SJSA1 (cell line): ENCODE measurements at regions not wholly inside any gene's neighbourhood (a gene's known extent, or its start where the extent isn't known, plus 50 kb on each side); places are given as distances from the start of the nearest gene placed in this dataset.

Source experiments
- DNase-seq, 2 experiments: peaks; one replicate each; pipeline ENCODE4 v3.0.0-alpha.2; 2015 to 2020; ENCODE audit warnings: low spot score in 2 of 2, low read depth in 1 of 2
- H3K27ac ChIP-seq: fragments of 250-450 bp; sonication (Bioruptor Pico); 2 replicates; pipeline ENCODE4 v1.5.1; 2020; ENCODE audit warnings: mild to moderate bottlenecking, moderate library complexity
- H3K27me3 ChIP-seq: fragments of 250-450 bp; sonication (Bioruptor Pico); replicated peaks from 2 replicates; pipeline ENCODE4 v1.5.1; 2020; ENCODE audit warnings: mild to moderate bottlenecking, moderate library complexity
- H3K36me3 ChIP-seq: fragments of 250-450 bp; sonication (Bioruptor Pico); 2 replicates; pipeline ENCODE4 v1.5.1; 2020; ENCODE audit warnings: mild to moderate bottlenecking
- H3K4me1 ChIP-seq: fragments of 250-450 bp; sonication (Bioruptor Pico); replicated peaks from 2 replicates; pipeline ENCODE4 v1.6.1; 2021; ENCODE audit warnings: mild to moderate bottlenecking
- H3K4me3 ChIP-seq: fragments of 250-450 bp; sonication (Bioruptor Pico); 2 replicates; pipeline ENCODE4 v1.5.1; 2020; ENCODE audit warnings: mild to moderate bottlenecking
- H3K9me3 ChIP-seq: fragments of 250-450 bp; sonication (Bioruptor Pico); replicated peaks from 2 replicates; pipeline ENCODE4 v1.5.1; 2020; ENCODE audit warnings: mild to moderate bottlenecking

DNA sequence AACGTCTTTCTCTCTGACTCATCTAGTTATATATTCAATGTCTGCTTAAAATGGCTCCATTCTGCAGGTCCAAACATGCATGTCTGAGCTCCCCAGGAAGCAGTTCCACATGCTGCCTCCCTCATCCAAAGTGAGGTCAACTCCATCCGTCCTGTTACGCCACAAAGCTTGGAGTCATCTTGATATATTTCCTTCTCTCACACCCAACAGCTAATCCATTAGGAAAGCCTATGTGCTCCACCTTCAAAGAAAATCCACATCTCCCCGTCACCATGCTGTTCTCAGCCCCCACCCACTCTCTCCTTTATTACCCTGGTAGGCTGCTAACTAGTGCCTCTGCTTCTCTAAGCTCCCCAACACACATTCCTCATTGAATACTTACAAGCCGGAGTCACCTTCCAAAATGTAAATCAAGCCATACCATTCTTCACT lies 130.2 kb upstream of the SYNDIG1 start:
- Histone ChIP-seq H3K27ac (no peak overlapping the region), H3K4me1 (no peaks in the 10 kb centered on the region), H3K9me3 (no peaks in the 10 kb centered on the region), H3K4me3 (no peak overlapping the region), H3K27me3 (no peaks in the 10 kb centered on the region; the same call in 1 of the 2 replicates), H3K36me3 (no peaks in the 10 kb centered on the region)
- DNase-seq: no peak

DNA sequence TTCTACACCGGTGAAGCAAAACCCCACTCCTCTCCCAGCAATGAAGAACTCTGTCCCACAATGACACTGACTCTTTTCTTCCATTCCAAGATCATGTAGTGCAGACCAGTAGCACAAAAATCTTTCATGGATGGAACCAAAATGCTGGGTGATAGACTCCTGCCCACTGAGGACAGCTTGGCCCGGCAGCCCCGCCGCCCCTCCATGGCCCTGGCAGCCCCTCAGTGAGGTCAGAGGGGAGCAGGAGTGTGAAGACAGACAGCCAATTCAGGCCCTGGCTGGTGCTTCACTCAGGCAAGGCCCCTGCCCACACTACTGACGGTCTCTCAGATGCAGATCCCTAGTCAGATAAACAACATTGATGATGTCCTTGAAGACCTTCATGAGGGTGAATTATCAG lies 131.9 kb upstream of the SYNDIG1 start:
- no peak overlapping the region for H3K4me3 ChIP-seq
- no peak for DNase-seq
- no peaks in the 10 kb centered on the region for H3K36me3 ChIP-seq
- no peaks in the 10 kb centered on the region for H3K9me3 ChIP-seq
- H3K4me1 ChIP-seq: no peaks in the 10 kb centered on the region
- H3K27me3 ChIP-seq: no peaks in the 10 kb centered on the region; the same call in 1 of the 2 replicates
- H3K27ac ChIP-seq: no peak overlapping the region

DNA sequence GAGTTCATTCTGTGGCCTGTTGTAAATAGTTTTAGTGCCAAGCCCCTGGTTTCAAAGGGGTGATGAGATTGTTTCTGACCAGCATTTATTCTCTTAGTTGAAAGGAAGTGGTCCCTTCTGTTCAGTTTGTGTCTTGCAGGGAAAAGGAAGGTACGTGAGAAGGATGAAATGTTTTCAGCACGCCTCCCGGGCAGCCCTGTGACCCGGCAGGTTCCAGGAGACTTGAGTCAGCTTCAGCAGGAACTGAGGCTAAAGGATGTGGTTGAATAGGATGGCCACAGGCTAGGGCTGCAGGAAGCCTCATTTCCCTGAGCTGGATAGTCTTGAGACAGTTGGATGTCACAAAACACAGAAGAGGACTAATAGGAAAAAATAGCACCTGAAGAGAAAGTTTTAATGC lies 132.4 kb upstream of the SYNDIG1 start:
- H3K27ac ChIP-seq: no peak overlapping the region
- no peaks in the 10 kb centered on the region; the same call in 1 of the 2 replicates for H3K27me3 ChIP-seq
- no peak for DNase-seq

DNA sequence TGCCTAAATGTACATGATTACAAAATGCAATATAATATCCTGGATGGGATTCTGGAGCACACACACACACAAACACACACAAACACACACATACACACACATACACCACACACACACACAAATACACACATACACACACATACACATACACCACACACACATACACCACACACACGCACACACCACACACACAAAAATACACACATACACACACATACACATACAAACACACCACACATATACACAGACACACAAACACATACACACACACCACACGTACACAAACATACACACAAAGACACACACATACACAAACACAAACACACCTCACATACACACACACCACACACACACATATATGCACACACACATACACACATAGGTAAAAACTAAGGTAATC lies 134.6 kb upstream of the SYNDIG1 start:
- H3K27ac ChIP-seq: no peak overlapping the region
- no peaks in the 10 kb centered on the region for H3K9me3 ChIP-seq
- no peaks in the 10 kb centered on the region; the same call in 1 of the 2 replicates for H3K27me3 ChIP-seq
- no peaks in the 10 kb centered on the region for H3K36me3 ChIP-seq
- no peak overlapping the region for H3K4me3 ChIP-seq
- no peaks in the 10 kb centered on the region for H3K4me1 ChIP-seq
- no peak for DNase-seq

More for the DNA sequence above, 132.4 kb upstream of the SYNDIG1 start:
- no peaks in the 10 kb centered on the region for H3K9me3 ChIP-seq
- H3K4me3 ChIP-seq: no peak overlapping the region
- no peaks in the 10 kb centered on the region for H3K36me3 ChIP-seq
- H3K4me1 ChIP-seq: no peaks in the 10 kb centered on the region

DNA sequence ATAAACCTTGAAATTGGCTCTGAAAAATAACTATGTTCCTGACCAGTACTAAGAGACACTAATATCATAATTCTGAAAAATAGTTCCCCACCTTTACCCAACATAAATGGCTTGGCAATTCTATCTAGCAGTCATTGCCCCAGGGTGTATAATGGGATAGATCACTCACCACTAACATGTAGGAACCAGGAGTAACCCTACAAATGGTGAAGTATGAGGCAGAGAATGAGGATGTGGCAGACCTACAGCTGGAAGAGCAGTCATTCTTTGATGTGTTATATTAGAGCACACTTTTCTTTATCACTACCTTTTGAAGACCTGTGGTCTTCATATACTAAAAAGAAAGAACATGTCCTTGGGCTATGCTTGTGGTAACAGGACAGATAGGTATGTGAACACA lies 136.5 kb upstream of the SYNDIG1 start:
- Histone ChIP-seq H3K27me3 (no peaks in the 10 kb centered on the region; the same call in 1 of the 2 replicates), H3K9me3 (no peaks in the 10 kb centered on the region)
- DNase-seq: no peak

DNA sequence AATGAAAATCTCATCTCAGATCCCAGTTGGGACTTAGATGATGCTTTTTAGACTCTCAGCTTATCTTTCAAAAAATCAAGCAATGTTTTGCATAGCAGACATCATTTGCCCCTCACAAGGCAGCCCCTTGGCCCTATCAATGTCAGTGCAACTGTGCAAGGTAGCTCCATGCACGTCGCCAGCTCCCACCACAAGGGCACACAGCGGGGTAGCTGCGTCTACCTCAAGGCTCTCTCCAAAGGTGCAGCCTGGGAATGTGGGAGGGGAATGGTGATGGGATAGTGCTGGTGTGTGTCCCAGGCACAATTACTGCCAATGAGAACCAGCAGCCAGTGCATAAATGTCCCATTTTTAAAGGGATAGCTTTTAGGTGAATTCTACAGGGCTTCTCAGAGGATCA lies 137.5 kb upstream of the SYNDIG1 start:
- Histone ChIP-seq H3K9me3 (no peaks in the 10 kb centered on the region), H3K27me3 (no peaks in the 10 kb centered on the region; the same call in 1 of the 2 replicates), H3K4me1 (no peaks in the 10 kb centered on the region), H3K27ac (no peak overlapping the region), H3K4me3 (no peak overlapping the region), H3K36me3 (no peaks in the 10 kb centered on the region)
- DNase-seq: no peak

More for the DNA sequence above, 136.5 kb upstream of the SYNDIG1 start:
- H3K4me1 ChIP-seq: no peaks in the 10 kb centered on the region
- H3K36me3 ChIP-seq: no peaks in the 10 kb centered on the region
- no peak overlapping the region for H3K4me3 ChIP-seq
- H3K27ac ChIP-seq: no peak overlapping the region

DNA sequence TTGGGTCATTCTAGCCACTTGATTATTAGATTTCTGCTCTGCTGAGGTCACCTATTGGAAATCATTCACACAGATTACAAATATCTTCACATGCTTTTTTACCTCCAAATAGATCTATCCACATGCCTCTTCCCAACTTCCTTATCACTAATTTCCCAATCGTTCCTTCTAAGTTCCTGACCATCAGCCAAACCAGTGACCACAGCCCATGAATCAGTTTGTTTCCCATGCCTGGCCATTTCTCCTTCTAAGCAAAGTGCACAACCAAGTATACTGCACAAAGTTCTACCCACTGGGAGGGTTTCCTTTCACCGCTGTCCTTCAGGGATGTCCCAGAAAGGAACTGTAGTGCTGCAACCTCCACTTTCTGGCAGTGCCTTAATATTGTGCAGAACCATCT lies 140.5 kb upstream of the SYNDIG1 start:
- DNase-seq: no peak
- Histone ChIP-seq H3K4me1 (no peaks in the 10 kb centered on the region), H3K4me3 (no peak overlapping the region), H3K27me3 (no peaks in the 10 kb centered on the region), H3K27ac (no peak overlapping the region), H3K36me3 (no peaks in the 10 kb centered on the region), H3K9me3 (no peaks in the 10 kb centered on the region)

DNA sequence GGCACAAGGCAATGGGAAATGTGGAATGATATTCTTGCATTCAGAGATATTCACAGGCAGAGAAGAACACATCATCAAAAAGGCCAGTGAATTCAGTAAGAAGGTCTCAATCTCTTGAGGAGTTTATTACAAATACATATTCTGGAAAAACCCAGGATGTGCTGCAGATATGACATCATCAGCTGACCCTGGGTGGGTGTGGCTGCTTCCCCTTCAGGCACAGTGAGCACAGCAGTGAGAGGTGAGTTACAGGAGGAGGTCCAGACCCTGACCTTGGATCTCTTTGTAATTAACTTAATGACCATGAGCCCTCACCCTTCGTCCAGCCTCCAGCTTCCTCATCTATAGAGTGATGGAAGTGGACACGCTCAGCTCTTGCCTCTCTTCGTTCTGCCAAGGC lies 147.5 kb upstream of the SYNDIG1 start:
- no peak overlapping the region for H3K4me3 ChIP-seq
- no peak for DNase-seq
- no peaks in the 10 kb centered on the region for H3K27me3 ChIP-seq
- no peaks in the 10 kb centered on the region for H3K9me3 ChIP-seq
- no peaks in the 10 kb centered on the region for H3K36me3 ChIP-seq
- H3K27ac ChIP-seq: no peak overlapping the region
- H3K4me1 ChIP-seq: no peaks in the 10 kb centered on the region

DNA sequence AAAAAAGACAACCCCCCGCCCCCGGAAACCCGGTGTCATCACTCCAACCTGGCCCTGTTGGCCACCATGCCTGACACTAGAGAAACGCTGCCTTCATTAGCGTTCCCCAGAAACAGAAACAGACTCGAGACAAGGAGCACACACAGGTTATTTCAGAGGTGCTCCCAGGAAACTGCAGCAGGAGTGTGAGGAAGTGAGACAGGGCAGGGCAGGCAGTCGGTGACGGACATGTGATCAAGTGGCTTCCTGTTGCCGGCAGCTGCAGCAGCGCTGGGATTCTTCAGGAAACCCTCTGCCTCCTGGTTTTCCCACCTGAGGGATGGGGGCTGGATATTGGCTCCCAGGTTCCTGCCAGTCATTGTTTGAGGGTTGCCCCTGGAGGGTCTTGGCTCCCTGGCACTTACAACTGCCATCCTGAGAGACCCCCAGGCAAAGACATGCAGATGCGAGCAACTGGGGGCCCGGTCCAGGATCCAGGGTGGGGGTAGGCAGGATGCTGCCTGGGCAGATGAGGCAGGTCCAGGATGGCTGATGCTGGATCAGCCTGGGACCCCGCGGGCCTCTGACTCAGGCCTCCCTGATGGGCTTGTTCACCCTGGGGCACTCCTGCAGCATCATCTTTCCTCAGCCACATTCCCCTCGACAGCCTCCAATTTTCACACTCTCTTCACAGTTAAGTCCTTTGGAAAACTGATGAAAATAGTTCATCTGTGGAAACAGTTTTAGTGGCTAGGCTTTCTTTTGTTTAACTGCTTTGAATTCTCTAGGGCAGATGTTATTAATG lies 150.7 kb upstream of the SYNDIG1 start:
- H3K4me3 ChIP-seq: no peak overlapping the region
- H3K9me3 ChIP-seq: no peaks in the 10 kb centered on the region
- DNase-seq: no peak
- H3K4me1 ChIP-seq: no peaks in the 10 kb centered on the region
- no peaks in the 10 kb centered on the region for H3K36me3 ChIP-seq
- no peak overlapping the region for H3K27ac ChIP-seq
- H3K27me3 ChIP-seq: no peaks in the 10 kb centered on the region

DNA sequence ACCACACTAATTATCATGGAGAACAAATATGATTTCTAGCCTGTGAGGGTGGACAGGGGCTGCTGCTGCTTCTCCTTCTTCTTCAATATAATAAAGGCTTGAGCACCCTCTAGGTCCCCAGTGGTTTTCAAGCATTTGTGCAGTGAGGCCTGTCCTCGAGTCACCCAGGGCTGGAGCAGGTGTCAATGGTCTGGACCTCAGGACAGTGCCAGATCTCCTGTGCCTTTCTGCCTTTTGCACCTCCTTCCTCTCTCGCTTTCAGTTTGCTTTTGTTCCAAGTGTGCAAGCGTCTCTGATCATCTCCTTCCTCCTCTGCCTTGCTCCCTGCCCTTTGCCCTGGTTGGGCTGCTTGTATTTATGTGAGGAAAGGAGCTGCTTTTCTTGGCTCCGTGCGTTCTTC lies 152.2 kb upstream of the SYNDIG1 start:
- no peaks in the 10 kb centered on the region for H3K27me3 ChIP-seq
- H3K4me1 ChIP-seq: no peaks in the 10 kb centered on the region
- H3K9me3 ChIP-seq: no peaks in the 10 kb centered on the region
- H3K36me3 ChIP-seq: no peaks in the 10 kb centered on the region
- DNase-seq: no peak
- no peak overlapping the region for H3K27ac ChIP-seq
- no peak overlapping the region for H3K4me3 ChIP-seq

DNA sequence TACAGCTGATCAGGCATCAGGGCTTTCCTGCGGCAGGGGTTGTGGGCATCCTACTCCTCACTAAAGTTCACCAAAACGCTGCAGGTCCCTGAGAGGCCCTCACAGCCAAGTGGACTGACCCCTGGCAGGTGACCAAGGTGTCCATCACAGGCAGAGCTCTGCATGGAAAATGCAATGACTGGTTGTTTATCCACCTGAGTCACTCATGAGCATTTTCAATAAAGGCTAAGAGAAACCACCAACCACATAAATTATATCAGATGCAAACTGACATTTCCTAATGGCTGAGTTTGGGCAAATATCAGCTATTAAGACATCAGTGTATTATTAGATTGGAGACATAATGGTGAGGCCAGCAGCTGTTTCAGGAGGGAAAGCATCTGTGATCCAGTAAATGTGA lies 152.7 kb upstream of the SYNDIG1 start:
- Histone ChIP-seq H3K36me3 (no peaks in the 10 kb centered on the region), H3K27me3 (no peaks in the 10 kb centered on the region), H3K4me1 (no peaks in the 10 kb centered on the region), H3K27ac (no peak overlapping the region), H3K4me3 (no peak overlapping the region), H3K9me3 (no peaks in the 10 kb centered on the region)
- no peak for DNase-seq

DNA sequence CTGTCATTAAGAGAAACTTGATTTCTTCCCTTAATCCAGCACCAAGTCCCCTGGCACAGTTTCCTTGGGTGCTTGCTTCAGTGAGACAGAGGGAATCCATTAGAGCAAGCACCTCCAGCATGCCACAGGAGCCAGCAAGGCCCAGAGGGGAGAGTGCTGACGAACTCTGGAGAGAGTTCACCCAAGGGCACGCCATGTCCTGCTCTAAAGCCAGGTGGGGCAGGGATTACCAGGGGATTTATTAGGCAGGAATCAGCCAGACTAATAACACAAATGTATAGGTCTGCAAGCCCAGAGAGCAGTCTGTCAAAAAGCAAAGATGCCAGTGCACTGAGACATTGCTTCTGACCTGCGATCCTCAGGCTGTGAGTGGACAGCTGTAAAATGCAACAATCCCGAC lies 155.4 kb upstream of the SYNDIG1 start:
- no peak overlapping the region for H3K27ac ChIP-seq
- no peaks in the 10 kb centered on the region for H3K4me1 ChIP-seq
- no peaks in the 10 kb centered on the region for H3K27me3 ChIP-seq
- H3K36me3 ChIP-seq: no peaks in the 10 kb centered on the region
- no peaks in the 10 kb centered on the region for H3K9me3 ChIP-seq
- no peak for DNase-seq
- H3K4me3 ChIP-seq: no peak overlapping the region

DNA sequence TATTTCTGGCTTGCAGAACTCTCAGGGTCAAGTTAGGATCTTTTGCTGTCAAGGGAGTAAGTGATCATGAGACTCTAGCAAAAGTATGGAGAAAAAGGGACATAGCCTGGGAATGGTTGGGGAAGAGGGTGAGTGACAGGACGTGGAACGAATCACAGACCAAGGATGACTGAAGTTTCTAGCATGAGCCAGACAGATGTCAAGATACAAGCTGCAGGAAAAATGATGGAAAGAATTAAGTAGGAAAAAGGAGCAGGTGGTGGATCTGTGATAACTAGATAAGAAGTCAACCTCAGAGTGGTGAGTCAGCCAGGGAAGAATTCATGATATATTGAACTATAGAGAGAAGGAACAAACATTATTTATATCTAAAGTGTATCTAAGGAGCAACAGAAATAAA lies 159.8 kb upstream of the SYNDIG1 start:
- Histone ChIP-seq H3K9me3 (no peaks in the 10 kb centered on the region), H3K27ac (no peak overlapping the region), H3K4me1 (no peaks in the 10 kb centered on the region), H3K36me3 (no peaks in the 10 kb centered on the region), H3K27me3 (peaks cover 5% of the 10 kb centered on the region; the same call in 1 of the 2 replicates), H3K4me3 (no peak overlapping the region)
- DNase-seq: no peak

DNA sequence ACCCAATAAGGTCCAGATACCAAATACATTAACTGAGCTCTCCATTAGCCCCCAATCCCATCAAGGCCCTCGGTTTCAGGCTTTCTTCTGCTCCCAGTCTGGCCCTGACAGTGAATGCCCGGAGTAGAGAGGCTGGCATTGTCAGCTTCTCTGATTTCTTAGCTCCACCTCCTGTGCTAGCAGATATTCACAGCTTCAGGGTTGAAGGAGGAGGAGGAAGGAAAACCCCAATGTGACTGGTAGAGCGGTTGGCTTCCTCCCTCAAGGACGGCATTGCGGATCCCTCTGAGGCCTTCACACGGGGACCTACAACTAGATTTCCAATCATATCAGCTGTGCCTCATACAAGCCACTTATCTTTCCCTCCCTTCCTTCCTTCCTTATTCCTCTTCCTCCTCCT lies 164.1 kb upstream of the SYNDIG1 start:
- H3K4me1 ChIP-seq: no peaks in the 10 kb centered on the region
- H3K36me3 ChIP-seq: no peaks in the 10 kb centered on the region
- peaks cover 5% of the 10 kb centered on the region; the same call in 1 of the 2 replicates for H3K27me3 ChIP-seq
- no peak for DNase-seq
- no peaks in the 10 kb centered on the region for H3K9me3 ChIP-seq
- no peak overlapping the region for H3K27ac ChIP-seq
- no peak overlapping the region for H3K4me3 ChIP-seq

DNA sequence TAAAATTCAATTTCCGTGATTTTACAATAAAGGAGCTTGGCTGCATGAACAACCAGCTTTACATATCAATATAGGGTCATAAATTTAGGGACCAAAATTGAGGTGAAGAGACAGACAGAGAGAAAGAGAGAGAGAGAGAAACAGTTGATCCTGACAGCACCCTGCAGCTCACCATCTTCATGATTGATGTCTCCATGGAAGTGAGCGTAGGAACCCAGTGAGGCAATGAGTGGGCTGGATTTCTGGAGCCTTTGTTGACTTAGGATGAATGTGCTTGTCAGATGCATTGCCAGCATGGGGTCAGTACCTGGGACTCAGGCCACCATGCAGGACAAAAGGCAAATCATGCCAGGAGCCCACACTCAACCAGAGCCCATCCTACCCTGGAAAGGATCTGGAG lies 165.1 kb upstream of the SYNDIG1 start:
- no peak overlapping the region for H3K27ac ChIP-seq
- no peak for DNase-seq
- no peak overlapping the region for H3K4me3 ChIP-seq
- no peaks in the 10 kb centered on the region for H3K4me1 ChIP-seq
- H3K27me3 ChIP-seq: peaks cover 5% of the 10 kb centered on the region; the same call in 1 of the 2 replicates
- no peaks in the 10 kb centered on the region for H3K9me3 ChIP-seq
- H3K36me3 ChIP-seq: no peaks in the 10 kb centered on the region
